KOPT-K1 (cell line): ENCODE measurements at regions not wholly inside any gene's neighbourhood (a gene's known extent, or its start where the extent isn't known, plus 50 kb on each side); places are given as distances from the start of the nearest gene placed in this dataset.
"Not testable (repeated sequence)": the region's sequence is repeated elsewhere in the genome, so short reads cannot be mapped to it uniquely, and the experiment has no call there.

Source experiments
- H3K27ac ChIP-seq: fragments of 200-600 bp; sonication (generic); 2 replicates; pipeline ENCODE4 v1.5.1; 2016; ENCODE audit warnings: antibody characterized with exemption, mild to moderate bottlenecking, low read depth, low read length; ENCODE audit not compliant: poor library complexity, severe bottlenecking
- H3K36me3 ChIP-seq: fragments of 200-600 bp; sonication (generic); 2 replicates; pipeline ENCODE4 v1.5.1; 2017; ENCODE audit warnings: antibody characterized with exemption, mild to moderate bottlenecking, low read length, moderate library complexity; ENCODE audit not compliant: insufficient read depth
- H3K9me3 ChIP-seq: fragments of 200-600 bp; sonication (generic); 2 replicates; pipeline ENCODE4 v1.5.1; 2017; ENCODE audit warnings: antibody characterized with exemption, low read length, mild to moderate bottlenecking; ENCODE audit not compliant: insufficient read depth, poor library complexity, severe bottlenecking

DNA sequence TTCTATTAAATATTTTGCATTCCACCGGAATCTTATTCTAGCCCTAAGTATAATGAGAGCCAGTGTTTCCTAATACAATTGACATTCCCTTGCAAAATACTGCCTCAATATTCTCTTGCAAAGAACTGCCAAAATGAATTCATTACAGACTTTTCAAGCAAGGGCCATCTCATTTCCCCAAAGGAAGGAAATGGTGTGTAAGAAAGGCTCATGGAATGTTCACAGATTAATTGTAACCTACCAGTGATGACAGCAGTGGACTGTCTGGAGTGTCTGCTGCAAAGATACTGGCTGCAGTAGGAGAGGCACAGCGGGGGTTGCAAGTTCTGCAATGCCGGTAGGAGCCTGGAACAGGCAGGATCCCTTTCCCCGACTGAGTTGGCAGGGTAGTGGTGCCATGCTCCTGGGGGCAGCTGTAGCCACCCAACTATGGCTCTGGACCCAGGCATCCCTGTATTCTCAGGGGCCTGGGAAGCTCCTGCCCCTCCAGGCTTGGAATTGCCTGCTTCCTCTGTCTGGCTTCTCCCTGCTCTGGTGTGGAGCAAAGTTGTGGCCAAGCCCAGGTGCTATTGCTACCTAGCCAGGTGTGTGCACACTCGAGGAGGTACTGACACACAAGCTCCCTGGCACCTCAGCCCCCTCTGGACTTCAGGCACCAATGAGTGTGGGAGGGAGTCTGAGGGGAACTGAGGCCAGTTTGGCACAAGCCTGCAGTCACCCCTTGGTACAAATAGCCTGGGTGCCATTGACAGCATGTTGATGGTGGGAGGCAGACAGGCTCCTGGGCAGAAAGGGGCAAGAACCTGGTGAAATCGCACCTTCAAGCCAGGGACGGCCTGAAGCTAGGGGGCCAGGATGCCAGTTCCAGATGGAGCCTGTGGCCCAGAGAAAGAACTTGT lies 1371.0 kb downstream of the KCNT2 start:
- H3K27ac ChIP-seq = no peak overlapping the region
- H3K9me3 ChIP-seq = peaks cover 21% of the 10 kb centered on the region
- no peaks in the 10 kb centered on the region for H3K36me3 ChIP-seq

DNA sequence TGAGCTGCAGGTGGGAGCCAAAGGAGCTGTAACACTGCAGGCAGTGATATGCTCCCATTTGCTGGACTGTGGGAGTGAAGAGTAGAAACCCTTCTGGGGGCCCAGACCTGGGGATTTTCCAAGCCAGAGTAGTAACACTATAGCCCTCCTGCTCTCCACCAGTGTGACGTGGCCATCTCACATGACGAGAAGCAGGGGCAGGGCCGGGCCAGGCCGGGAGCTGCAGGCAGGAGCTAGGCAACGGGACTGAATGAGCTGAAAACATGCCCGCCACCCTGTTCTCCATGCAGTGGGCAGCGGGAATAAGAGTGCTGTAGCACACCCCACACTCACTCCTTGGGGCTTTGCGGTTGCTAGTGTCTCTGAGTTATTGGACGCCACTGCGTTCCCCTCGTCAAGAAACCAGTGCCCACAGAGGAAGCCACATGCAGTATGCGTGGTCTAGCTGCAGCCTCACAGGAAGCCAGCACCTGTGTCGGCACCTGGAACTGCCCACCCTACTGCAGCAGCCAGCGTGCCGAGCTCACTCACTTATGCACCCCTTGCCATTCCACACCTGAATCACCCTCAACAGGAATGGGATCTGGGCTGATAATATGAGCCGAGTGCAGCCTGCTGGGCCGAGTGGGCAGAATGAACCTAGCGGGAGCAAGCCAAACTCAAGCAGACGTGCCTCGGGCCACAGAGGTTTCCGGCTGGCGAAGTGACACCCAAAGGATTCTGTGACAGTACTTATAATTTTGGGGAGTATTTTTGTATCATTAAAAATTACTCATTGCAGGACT lies 1389.6 kb downstream of the KCNT2 start:
- peaks cover 18% of the 10 kb centered on the region for H3K9me3 ChIP-seq
- H3K27ac ChIP-seq = no peak overlapping the region
- no peaks in the 10 kb centered on the region for H3K36me3 ChIP-seq

DNA sequence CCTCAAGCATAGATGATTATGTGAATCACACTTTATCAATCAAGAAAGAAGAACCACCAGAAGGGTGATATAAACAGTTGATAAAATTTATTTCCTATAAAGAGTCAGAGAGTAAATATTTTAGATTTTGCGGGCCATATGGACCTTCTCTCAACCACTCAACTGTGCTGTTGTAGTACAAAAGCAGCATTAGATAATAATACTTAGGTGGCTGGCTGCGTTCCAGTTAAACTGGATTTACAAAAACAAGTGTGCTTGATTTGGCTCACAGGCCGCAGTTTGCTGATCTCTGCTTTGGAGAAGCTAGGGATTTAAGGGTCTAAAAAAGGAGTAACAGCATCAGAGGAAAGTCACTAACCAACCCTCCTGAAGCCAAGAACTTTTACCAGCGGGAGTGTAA lies 1406.0 kb downstream of the KCNT2 start:
- H3K9me3 ChIP-seq = peaks cover 8% of the 10 kb centered on the region
- no peaks in the 10 kb centered on the region for H3K36me3 ChIP-seq
- no peak overlapping the region for H3K27ac ChIP-seq

DNA sequence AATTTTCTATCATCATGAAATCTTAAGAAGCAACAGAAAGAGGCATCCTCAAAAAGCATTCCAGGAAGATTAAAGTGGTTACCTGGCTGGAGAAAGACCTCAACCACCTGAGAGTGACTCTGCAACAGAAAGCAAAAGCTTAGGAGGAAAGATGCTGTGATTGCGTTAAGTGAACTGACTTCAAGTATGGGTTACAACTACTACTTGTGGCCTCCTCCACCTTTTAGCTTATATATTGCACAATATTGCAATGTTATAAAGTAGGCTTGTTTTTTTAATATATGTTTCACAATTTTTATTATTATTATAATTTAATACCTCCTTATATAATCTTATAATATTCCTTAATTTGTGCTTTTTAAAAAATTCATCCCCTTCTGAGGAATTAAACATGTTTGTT lies 1407.5 kb downstream of the KCNT2 start:
- peaks cover 5% of the 10 kb centered on the region for H3K9me3 ChIP-seq
- no peak overlapping the region for H3K27ac ChIP-seq
- H3K36me3 ChIP-seq = no peaks in the 10 kb centered on the region

DNA sequence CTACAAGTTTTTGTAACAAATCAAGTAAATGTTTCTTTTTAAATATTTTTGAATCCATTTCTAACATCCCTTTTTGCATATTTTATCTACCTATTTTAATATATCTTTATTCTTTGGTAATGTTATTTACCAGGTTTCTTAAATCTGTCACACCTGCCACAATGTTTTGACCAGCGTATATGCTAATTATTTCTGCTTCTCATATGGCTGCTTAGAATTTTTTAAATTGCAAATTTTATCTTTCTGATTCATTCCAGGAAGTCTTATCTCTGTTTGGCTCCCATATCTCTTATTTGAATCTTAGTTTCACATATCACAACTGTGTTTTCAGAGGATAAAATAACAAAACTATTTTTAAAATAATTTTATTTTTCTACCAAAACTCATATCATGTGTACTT lies 1411.1 kb downstream of the KCNT2 start:
- peaks cover 17% of the 10 kb centered on the region for H3K9me3 ChIP-seq
- no peaks in the 10 kb centered on the region for H3K36me3 ChIP-seq
- peak overlapping the region; percentile 93 for H3K27ac ChIP-seq

DNA sequence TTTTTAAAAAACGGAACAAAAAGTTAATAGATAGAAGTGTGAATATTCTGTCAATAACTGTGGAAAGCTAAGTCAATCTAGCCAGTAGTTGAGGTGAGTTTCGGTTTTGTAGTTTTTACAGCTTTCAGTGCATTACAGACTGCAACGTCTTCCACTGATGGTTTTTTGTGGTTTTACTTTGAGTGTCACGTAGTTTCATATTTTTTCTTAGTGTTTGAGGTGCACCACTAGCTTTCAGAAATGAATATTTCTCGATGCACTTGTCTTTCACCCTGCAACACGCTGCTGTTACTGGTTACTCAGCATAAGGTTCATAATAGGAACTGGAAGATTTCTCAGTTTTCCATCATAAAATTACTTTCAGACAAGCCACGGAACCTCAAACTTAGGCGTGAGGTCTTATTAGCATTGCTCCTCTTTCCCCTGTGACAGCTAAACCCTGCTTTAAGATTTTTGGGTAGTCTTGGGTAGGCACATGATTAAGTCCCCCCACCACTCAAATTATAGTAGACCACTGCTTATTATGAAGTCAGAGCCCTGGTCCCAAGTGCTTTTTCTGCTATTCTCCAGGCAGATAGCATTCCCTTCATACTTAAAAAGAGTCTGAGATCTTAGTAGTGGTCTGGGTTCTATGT lies 1412.7 kb downstream of the KCNT2 start:
- Histone ChIP-seq H3K27ac (peak overlapping the region; percentile 93), H3K36me3 (no peaks in the 10 kb centered on the region)

DNA sequence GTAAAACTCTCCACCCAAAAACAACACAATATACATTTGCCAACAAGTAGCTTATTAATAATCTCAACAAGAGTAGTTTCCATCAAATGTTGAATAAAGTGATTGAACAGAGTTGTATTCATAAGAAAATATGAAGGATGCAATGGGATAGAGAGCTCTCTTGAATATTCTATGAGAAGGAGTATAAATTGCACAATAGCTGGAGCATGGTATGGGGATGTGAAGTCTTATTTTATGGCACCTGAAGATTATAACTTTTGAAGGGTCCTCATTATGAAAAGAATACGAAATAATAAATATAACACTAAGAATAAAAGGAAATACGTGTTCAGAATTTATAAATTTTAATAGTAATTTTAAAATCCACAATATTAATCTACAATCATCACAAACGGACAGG lies 1415.1 kb downstream of the KCNT2 start:
- H3K9me3 ChIP-seq = peaks cover 20% of the 10 kb centered on the region
- no peak overlapping the region for H3K27ac ChIP-seq
- no peaks in the 10 kb centered on the region for H3K36me3 ChIP-seq

More for the DNA sequence above, 1412.7 kb downstream of the KCNT2 start:
- peaks cover 25% of the 10 kb centered on the region for H3K9me3 ChIP-seq

DNA sequence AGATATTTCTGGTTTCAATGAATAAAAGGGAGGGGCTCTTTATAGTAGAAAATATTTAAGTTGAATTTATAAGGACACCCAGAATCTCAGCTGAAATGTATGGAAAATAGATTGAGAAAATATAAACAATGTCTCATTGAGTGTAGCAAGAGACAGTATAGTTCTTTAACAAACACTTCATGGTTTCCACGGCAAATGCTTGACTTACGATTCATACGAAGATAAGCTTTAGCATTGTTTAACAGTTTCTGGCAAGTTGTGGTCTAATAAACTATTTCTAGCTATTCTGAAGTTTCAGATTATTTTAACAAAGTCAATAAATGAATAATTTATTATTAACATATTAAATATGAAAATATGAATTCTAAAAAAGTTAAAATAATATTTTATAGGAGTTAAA lies 1419.4 kb downstream of the KCNT2 start:
- peaks cover 20% of the 10 kb centered on the region for H3K9me3 ChIP-seq
- no peak overlapping the region for H3K27ac ChIP-seq
- no peaks in the 10 kb centered on the region for H3K36me3 ChIP-seq

DNA sequence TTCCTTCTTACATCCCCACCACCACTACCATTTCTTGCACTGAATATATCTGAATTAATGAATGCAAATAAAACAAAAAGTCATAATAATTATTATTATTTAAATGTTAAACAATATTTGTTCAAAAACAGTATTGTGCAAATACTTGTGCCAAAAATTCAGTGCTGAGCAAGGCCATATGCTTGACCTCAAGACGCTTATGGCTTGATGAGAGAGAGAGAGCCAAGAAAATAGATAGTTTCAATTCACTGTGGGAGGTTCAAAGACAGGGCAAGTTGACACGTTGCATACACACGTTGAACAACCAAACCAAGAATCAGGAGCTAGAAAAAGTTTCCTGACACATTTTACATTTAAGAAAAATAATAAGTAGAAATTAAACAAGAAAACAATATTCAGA lies 1421.7 kb downstream of the KCNT2 start:
- Histone ChIP-seq H3K9me3 (peaks cover 2% of the 10 kb centered on the region), H3K27ac (no peak overlapping the region), H3K36me3 (no peaks in the 10 kb centered on the region)

DNA sequence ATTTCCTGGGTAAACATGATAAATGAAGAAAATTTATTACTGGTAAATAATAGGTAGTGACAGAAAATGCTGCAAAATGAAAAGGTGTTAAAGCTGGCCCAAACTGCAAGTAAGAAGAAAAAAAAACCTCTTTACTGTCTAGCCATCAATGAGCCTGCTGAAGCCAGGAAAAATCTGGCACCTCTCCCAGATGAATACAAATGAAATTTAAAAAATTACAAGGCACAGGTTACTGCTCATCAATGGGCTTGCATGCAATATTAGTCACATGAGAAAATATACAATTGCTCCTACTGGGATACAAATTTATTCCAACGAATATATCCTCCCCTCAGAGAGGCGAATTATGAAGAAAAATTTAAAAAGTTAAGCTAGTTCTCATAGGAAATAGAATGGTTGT lies 1422.5 kb downstream of the KCNT2 start:
- Histone ChIP-seq H3K9me3 (no peaks in the 10 kb centered on the region), H3K27ac (no peak overlapping the region), H3K36me3 (no peaks in the 10 kb centered on the region)

DNA sequence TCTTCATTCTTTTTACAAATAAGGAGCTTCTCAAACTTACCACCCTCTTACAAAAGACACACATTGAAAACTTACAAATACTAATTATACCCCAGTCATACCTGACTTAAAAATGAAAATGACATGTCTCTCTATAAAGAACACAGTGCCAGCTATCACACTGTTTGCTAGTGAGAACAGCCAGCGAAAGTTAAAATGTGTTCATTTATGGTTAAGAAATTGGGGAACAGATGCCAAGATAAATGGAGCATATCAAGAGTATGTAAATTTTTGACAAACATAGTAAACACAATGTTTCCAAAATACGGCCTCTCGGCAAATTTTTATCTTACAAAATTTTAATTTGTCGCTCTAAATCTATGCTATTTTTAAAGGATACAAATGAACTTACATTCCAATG lies 1422.9 kb downstream of the KCNT2 start:
- no peaks in the 10 kb centered on the region for H3K36me3 ChIP-seq
- no peak overlapping the region for H3K27ac ChIP-seq
- H3K9me3 ChIP-seq = no peaks in the 10 kb centered on the region

DNA sequence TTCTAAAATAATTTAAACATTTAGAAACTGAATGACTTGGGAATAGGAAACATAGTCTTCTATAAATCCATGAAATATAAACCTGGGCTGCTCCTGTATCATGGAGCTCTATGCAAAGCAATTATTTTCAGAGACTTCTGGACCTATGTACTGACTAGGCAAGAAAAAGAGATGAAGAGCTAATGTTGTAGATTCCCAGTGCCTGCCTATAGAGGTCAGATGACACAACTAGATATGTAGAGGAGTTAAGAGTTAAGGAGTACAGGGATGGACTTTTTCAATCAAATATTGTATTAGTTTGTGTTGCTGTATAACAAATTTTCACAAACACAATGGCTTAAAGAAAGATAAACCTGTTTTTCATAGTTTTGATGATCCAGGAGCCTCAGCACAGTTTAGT lies 1434.5 kb downstream of the KCNT2 start:
- H3K36me3 ChIP-seq = no peaks in the 10 kb centered on the region
- no peak overlapping the region for H3K27ac ChIP-seq
- H3K9me3 ChIP-seq = no peaks in the 10 kb centered on the region

DNA sequence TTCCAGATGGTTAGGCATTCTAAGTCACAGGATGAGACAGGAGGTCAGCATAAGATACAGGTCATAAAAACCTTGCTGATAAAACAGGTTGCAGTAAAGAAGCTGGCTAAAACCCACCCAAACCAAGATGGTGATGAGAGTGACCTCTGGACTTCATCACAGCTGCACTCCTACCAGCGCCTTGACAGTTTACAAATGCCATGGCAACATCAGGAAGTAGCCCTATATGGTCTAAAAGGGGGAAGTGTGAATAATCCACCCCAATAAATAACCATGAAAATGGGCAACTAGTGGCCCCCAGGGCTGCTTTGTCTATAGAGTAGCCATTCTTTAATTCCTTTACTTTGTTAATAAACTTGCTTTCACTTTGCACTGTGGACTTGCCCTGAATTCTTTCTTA lies 1448.4 kb downstream of the KCNT2 start:
- not testable (repeated sequence) for H3K27ac ChIP-seq, H3K36me3 ChIP-seq, H3K9me3 ChIP-seq

DNA sequence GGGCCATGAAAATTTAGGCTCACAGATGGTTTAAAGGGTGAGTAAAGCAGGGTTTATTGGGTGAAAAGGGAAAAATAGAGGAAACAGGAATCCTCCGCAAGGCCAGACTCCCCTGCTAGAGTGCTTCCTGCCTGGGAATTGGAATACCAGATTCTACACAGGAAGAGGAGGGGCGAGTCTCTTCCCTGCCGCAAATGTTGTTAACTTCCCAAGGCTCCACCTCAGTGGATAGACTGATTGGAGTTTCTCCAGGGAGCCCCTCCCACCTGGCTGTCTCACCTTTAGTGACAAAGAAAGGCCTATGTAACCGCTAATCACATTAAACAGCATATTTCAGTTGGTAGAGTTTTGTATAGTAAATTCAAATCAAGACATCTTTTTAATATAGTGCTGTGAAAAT lies 1450.1 kb downstream of the KCNT2 start:
- Histone ChIP-seq H3K27ac (no peak overlapping the region), H3K9me3 (peaks cover 5% of the 10 kb centered on the region)

DNA sequence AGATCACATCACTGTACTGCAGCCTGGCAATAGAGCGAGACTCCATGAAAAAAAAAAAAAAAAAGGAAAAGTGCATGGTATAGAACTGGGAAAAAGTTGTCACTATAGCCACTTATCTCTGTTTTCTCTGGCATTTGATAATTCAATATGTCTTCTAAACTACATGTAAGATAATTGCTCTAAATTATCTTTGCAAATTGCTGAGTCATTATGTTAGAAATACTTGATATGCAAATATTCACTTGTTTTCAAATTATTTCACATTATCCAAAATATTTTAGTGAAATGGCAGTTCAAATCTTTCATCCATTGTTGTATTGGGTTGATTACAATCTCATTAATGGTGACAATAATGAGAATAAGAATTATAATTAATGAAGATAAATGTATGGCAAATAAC lies 1455.1 kb downstream of the KCNT2 start:
- Histone ChIP-seq H3K36me3 (no peaks in the 10 kb centered on the region), H3K9me3 (peaks cover 3% of the 10 kb centered on the region), H3K27ac (no peak overlapping the region)

More for the DNA sequence above, 1450.1 kb downstream of the KCNT2 start:
- no peaks in the 10 kb centered on the region for H3K36me3 ChIP-seq
